Stimulated activated CD4-positive, alpha-beta T cell treated with anti-CD3 and anti-CD28 coated beads, TNF-alpha, amount 100 ng/mL, for 48 hours (primary cell): ENCODE measurements at regions not wholly inside any gene's neighbourhood (a gene's known extent, or its start where the extent isn't known, plus 50 kb on each side); places are given as distances from the start of the nearest gene placed in this dataset.

Experiments
- DNase-seq, 3 donors: peaks; one replicate each; pipeline ENCODE4 v3.0.0-alpha.2; 2020; ENCODE audit warnings: low read depth in 3 of 3

GRCh38 chr12:4858386-4858785, 51.3 kb upstream of the KCNA1 start:
- no peak for DNase-seq

GRCh38 chr12:4859478-4860210, 50.1 kb upstream of the KCNA1 start:
- DNase-seq = no peak
